Spleen (tissue), 7 donors: ENCODE measurements at regions not wholly inside any gene's neighbourhood (a gene's known extent, or its start where the extent isn't known, plus 50 kb on each side); places are given as distances from the start of the nearest gene placed in this dataset.

ENCODE experiments used
- POLR2A ChIP-seq, 3 donors: fragments of 450-650 bp; IDR thresholded peaks; one replicate each; pipeline ENCODE4 v1.5.1; 2017; ENCODE audit warnings: antibody characterized with exemption in 3 of 3, mild to moderate bottlenecking in 1 of 3
- POLR2AphosphoS5 ChIP-seq, 3 donors: sonication (generic); formaldehyde crosslinking; IDR thresholded peaks; one replicate each; pipeline ENCODE4 v1.5.1; 2017; ENCODE audit warnings: antibody characterized with exemption in 3 of 3
- TF ChIP-seq, protein P1 (sequence below), 11 experiments: fragments of 200-600 bp in 7 of 11; fragments of 450-650 bp in 4 of 11; sonication (generic) in 4 of 11; IDR thresholded peaks in 8 of 11; conservative IDR thresholded peaks in 3 of 11; 1 replicate in 7 of 11; 2 replicates in 4 of 11; pipeline versions ENCODE4 v1.4.0 to v1.8.0; 2016 to 2021; ENCODE audit warnings: antibody characterized with exemption in 11 of 11, inconsistent platforms in 4 of 11, mild to moderate bottlenecking in 1 of 11
- donor health status: DM: no; HTN: no; CAD: no; lungs with moderate emphysema.
- donor health status: DM: no; HTN: no; CAD: no.
- donor health status: DM: no; HTN: no; CAD: no.

DNA sequence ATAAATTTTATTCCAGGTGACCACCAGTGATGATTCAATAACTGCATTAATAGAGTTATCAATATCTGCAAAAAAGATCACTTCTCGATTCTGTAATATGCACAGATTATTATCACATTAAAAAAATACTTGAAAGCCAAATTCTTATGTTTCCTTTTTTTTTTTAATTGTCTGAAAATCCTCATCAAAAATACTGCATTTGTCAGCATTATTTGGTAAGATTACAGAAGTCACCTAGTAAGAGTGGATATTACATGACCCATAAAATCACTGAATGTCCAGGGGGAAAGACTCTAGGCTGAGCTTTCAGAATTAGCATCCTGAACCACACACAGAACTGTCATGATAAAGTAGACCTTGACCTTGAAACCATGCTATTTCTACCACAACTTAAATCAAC is 617.2 kb upstream of the CDH7 start:
- TF ChIP-seq, protein P1, sequence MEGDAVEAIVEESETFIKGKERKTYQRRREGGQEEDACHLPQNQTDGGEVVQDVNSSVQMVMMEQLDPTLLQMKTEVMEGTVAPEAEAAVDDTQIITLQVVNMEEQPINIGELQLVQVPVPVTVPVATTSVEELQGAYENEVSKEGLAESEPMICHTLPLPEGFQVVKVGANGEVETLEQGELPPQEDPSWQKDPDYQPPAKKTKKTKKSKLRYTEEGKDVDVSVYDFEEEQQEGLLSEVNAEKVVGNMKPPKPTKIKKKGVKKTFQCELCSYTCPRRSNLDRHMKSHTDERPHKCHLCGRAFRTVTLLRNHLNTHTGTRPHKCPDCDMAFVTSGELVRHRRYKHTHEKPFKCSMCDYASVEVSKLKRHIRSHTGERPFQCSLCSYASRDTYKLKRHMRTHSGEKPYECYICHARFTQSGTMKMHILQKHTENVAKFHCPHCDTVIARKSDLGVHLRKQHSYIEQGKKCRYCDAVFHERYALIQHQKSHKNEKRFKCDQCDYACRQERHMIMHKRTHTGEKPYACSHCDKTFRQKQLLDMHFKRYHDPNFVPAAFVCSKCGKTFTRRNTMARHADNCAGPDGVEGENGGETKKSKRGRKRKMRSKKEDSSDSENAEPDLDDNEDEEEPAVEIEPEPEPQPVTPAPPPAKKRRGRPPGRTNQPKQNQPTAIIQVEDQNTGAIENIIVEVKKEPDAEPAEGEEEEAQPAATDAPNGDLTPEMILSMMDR (IDR thresholded peaks at IDR 0.05 in 8 of 11, conservative IDR thresholded peaks at IDR 0.05 in 3 of 11) = no peak
- TF ChIP-seq POLR2A (IDR thresholded peaks at IDR 0.05) (no peak), POLR2AphosphoS5 (IDR thresholded peaks at IDR 0.05) (no peak)
